MCF 10A (cell line): ENCODE measurements at regions not wholly inside any gene's neighbourhood (a gene's known extent, or its start where the extent isn't known, plus 50 kb on each side); places are given as distances from the start of the nearest gene placed in this dataset.

Source experiments
- BruUV-seq: library from RNA; stranded (reverse); fragments of 400-500 nt; replicated peaks from 2 replicates; lab custom pipeline; 2021; lab: Mats Ljungman, UMichigan
- CTCF ChIA-PET: fragments of 300-600 bp; sonication (Branson Sonifier 250); formaldehyde crosslinking; extraction: SDS; loops from one replicate; lab custom pipeline; 2021; ENCODE audit warnings: antibody characterized with exemption, inconsistent platforms; lab: Yijun Ruan, JAX
- POLR2A ChIA-PET: fragments of 300-600, 350-650 bp; sonication (Branson Sonifier 250); formaldehyde crosslinking; extraction: SDS; loops from one replicate; lab custom pipeline; 2020; ENCODE audit warnings: antibody characterized with exemption, inconsistent platforms; lab: Yijun Ruan, JAX
- DNase-seq: peaks from one replicate; pipeline ENCODE4 v3.0.0-alpha.2; 2018; ENCODE audit not compliant: unreplicated experiment
- H3K27ac Mint-ChIP-seq: one replicate; pipeline ENCODE4 v1.8.0; 2022; ENCODE audit warnings: mild to moderate bottlenecking, low read depth, mixed read lengths; ENCODE audit not compliant: unreplicated experiment
- H3K27me3 Mint-ChIP-seq: one replicate; pipeline ENCODE4 v1.8.0; 2022; ENCODE audit warnings: mixed read lengths; ENCODE audit not compliant: insufficient read depth, unreplicated experiment
- H3K36me3 Mint-ChIP-seq: one replicate; pipeline ENCODE4 v1.8.0; 2022; ENCODE audit warnings: mild to moderate bottlenecking, moderate library complexity, mixed read lengths; ENCODE audit not compliant: insufficient read depth, unreplicated experiment
- H3K4me1 Mint-ChIP-seq: one replicate; pipeline ENCODE4 v1.8.0; 2022; ENCODE audit warnings: mixed read lengths; ENCODE audit not compliant: insufficient read depth, unreplicated experiment
- H3K4me3 Mint-ChIP-seq: one replicate; pipeline ENCODE4 v1.8.0; 2022; ENCODE audit warnings: mild to moderate bottlenecking, moderate library complexity, mixed read lengths; ENCODE audit not compliant: unreplicated experiment
- H3K9me3 Mint-ChIP-seq: one replicate; pipeline ENCODE4 v1.8.0; 2022; ENCODE audit warnings: mixed read lengths; ENCODE audit not compliant: unreplicated experiment
- intact Hi-C: fragments of 100-400 bp; cut with micrococcal nuclease; formaldehyde crosslinking; loops from 2 replicates; pipeline ENCODE4 v1.14.1; 2022
- TF ChIP-seq, protein P1 (sequence below): fragments of 200-600 bp; IDR thresholded peaks from one replicate; pipeline ENCODE4 v1.8.0; 2022; ENCODE audit warnings: antibody characterized with exemption, mild to moderate bottlenecking; ENCODE audit not compliant: unreplicated experiment

DNA sequence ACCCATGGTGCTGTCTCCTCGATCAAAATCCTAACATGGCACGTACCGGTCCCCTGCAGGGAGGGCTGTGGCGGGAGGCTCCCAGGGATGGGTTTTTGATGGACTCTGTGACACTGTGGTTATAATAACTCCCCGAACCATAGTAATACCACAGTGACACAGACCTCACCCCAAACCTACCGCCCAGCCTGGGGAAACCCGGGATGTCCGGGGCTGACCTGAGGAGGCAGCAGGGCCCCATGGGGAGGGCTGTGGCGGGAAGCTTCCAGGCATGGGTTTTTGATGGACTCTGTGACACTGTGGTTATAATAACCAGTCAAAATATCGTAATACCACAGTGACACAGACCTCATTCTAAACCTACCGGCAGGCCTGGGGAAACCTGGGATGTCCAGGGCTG, 378.0 kb downstream of the TMEM121 start:
- POLR2A ChIA-PET, result no interaction called here

GRCh38 chr14:105905456-105905855, 379.1 kb downstream of the TMEM121 start:
- intact Hi-C loops, result no loop called here
- no TSS peak for BruUV-seq

More for the DNA sequence above, 378.0 kb downstream of the TMEM121 start:
- intact Hi-C loops, result no loop called here
- TF ChIP-seq, protein P1, sequence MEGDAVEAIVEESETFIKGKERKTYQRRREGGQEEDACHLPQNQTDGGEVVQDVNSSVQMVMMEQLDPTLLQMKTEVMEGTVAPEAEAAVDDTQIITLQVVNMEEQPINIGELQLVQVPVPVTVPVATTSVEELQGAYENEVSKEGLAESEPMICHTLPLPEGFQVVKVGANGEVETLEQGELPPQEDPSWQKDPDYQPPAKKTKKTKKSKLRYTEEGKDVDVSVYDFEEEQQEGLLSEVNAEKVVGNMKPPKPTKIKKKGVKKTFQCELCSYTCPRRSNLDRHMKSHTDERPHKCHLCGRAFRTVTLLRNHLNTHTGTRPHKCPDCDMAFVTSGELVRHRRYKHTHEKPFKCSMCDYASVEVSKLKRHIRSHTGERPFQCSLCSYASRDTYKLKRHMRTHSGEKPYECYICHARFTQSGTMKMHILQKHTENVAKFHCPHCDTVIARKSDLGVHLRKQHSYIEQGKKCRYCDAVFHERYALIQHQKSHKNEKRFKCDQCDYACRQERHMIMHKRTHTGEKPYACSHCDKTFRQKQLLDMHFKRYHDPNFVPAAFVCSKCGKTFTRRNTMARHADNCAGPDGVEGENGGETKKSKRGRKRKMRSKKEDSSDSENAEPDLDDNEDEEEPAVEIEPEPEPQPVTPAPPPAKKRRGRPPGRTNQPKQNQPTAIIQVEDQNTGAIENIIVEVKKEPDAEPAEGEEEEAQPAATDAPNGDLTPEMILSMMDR, result no peak
- Mint-ChIP-seq H3K9me3 (no peaks in the 10 kb centered on the region), H3K27me3 (no peaks in the 10 kb centered on the region), H3K4me1 (no peaks in the 10 kb centered on the region), H3K4me3 (no peak overlapping the region), H3K27ac (no peak overlapping the region), H3K36me3 (no peaks in the 10 kb centered on the region)
- CTCF ChIA-PET, result no interaction called here
- no peak for DNase-seq
- no TSS peak for BruUV-seq

DNA sequence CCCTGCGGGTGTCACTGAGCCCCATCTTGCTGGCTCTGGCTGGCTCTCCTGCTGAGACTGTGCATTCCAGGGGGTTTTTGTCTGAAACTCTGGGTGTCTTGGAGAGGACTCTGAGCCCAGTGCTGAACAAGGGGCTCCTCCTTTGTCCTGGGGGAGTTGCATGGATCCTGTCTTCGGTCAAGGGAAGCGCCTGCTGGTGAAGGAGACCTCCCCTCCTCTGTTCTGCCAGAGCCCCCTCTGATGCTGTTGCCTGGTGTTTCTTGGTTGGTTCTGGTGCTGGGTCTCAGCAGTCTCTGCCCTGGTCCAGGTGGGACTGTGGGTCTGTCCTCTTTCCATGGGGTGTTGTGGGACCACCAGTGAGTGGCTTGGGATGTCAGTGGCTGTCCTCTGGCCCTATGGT, 380.9 kb downstream of the TMEM121 start:
- no TSS peak for BruUV-seq
- ChIA-PET POLR2A (no interaction called here), CTCF (no interaction called here)
- intact Hi-C loops, result no loop called here
- no peak for DNase-seq
- Mint-ChIP-seq H3K4me3 (no peak overlapping the region), H3K4me1 (no peaks in the 10 kb centered on the region), H3K36me3 (no peaks in the 10 kb centered on the region), H3K27me3 (no peaks in the 10 kb centered on the region), H3K9me3 (no peaks in the 10 kb centered on the region), H3K27ac (no peak overlapping the region)
- TF ChIP-seq, protein P1, result no peak

More at GRCh38 chr14:105905456-105905855, 379.1 kb downstream of the TMEM121 start:
- no peak overlapping the region for H3K4me3 Mint-ChIP-seq
- H3K27me3 Mint-ChIP-seq, result no peaks in the 10 kb centered on the region
- DNase-seq, result no peak
- H3K36me3 Mint-ChIP-seq, result no peaks in the 10 kb centered on the region
- TF ChIP-seq, protein P1, result no peak
- ChIA-PET POLR2A (no interaction called here), CTCF (no interaction called here)
- H3K27ac Mint-ChIP-seq, result no peak overlapping the region
- no peaks in the 10 kb centered on the region for H3K4me1 Mint-ChIP-seq
- H3K9me3 Mint-ChIP-seq, result no peaks in the 10 kb centered on the region

DNA sequence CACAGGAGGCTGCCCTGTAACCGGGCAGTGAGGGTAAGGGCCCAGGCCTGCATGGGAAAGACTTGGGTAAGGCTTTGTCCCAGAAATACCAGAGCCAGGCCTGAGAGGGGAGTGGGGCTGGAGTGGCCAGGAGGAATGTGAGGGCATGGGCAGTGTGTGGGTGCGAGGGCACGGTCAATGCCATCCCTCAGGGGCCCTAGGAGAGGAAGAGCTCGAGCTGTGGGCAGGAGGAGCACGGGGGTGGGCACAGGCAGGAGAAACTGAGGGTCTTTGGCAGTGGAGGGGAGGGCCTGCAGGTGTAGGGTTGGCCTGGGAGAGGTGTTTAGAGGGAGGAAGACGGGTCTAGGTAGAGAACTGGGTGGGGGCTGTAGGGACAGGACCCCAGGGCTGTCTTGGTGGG, 381.6 kb downstream of the TMEM121 start:
- ChIA-PET POLR2A (no interaction called here), CTCF (interaction anchor here (0.6 kb wide), 1 partner anchor 75 kb away, joined by 3 read pairs; no protein-coding TSS in a partner anchor)
- Mint-ChIP-seq H3K9me3 (no peaks in the 10 kb centered on the region), H3K36me3 (no peaks in the 10 kb centered on the region), H3K4me1 (no peaks in the 10 kb centered on the region), H3K27me3 (no peaks in the 10 kb centered on the region), H3K27ac (no peak overlapping the region), H3K4me3 (no peak overlapping the region)
- TF ChIP-seq, protein P1, result no peak
- DNase-seq, result no peak
- intact Hi-C loops, result no loop called here
- BruUV-seq, result no TSS peak
